ENCODE measurements at regions not wholly inside any gene's neighbourhood (a gene's known extent, or its start where the extent isn't known, plus 50 kb on each side); places are given as distances from the start of the nearest gene placed in this dataset.
A peak's percentile ranks its signal among the peaks of the same experiment; 100 is the strongest.
"Not testable (repeated sequence)": the region's sequence is repeated elsewhere in the genome, so short reads cannot be mapped to it uniquely, and the experiment has no call there.

GRCh38 chr2:393711-394696, 106.1 kb upstream of the ALKAL2 start:
- DNase-seq = peak; percentile 43 to 52

GRCh38 chr2:392926-393280, 105.0 kb upstream of the ALKAL2 start:
- no peak for DNase-seq

GRCh38 chr2:392181-392925, 104.5 kb upstream of the ALKAL2 start:
- DNase-seq = no peak

- DNase-seq = peak; percentile 13
Observed at GRCh38 chr2:391696-392095, 103.8 kb upstream of the ALKAL2 start.

- no peak for DNase-seq
Observed at GRCh38 chr2:390959-391358, 103.1 kb upstream of the ALKAL2 start.

- DNase-seq = not testable (repeated sequence)
Observed at GRCh38 chr2:389985-390384, 102.1 kb upstream of the ALKAL2 start.

GRCh38 chr2:388752-389151, 100.9 kb upstream of the ALKAL2 start:
- DNase-seq = not testable (repeated sequence)

GRCh38 chr2:387980-388421, 100.1 kb upstream of the ALKAL2 start:
- DNase-seq = no peak

GRCh38 chr2:386406-387103, 98.7 kb upstream of the ALKAL2 start:
- DNase-seq = no peak

GRCh38 chr2:385785-386184, 97.9 kb upstream of the ALKAL2 start:
- DNase-seq = no peak

- no peak for DNase-seq
Observed at GRCh38 chr2:385061-385460, 97.2 kb upstream of the ALKAL2 start.

GRCh38 chr2:383888-384287, 96.0 kb upstream of the ALKAL2 start:
- DNase-seq = no peak

- no peak for DNase-seq
Observed at GRCh38 chr2:383178-383577, 95.3 kb upstream of the ALKAL2 start.

GRCh38 chr2:382728-383022, 94.8 kb upstream of the ALKAL2 start:
- no peak for DNase-seq

GRCh38 chr2:381941-382727, 94.2 kb upstream of the ALKAL2 start:
- no peak for DNase-seq

GRCh38 chr2:381181-381580, 93.3 kb upstream of the ALKAL2 start:
- no peak for DNase-seq

- DNase-seq = no peak
Observed at GRCh38 chr2:380772-381171, 92.9 kb upstream of the ALKAL2 start.

- DNase-seq = no peak
Observed at GRCh38 chr2:380221-380620, 92.3 kb upstream of the ALKAL2 start.

GRCh38 chr2:379778-380177, 91.9 kb upstream of the ALKAL2 start:
- no peak for DNase-seq

- DNase-seq = no peak
Observed at GRCh38 chr2:378364-378763, 90.5 kb upstream of the ALKAL2 start.

GRCh38 chr2:377414-377813, 89.5 kb upstream of the ALKAL2 start:
- no peak for DNase-seq

- no peak for DNase-seq
Observed at GRCh38 chr2:375956-376307, 88.0 kb upstream of the ALKAL2 start.

All from activated CD4-positive, alpha-beta T cell treated with anti-CD3 and anti-CD28 coated beads for 4 hours (primary cell).